ENCODE measurements at regions not wholly inside any gene's neighbourhood (a gene's known extent, or its start where the extent isn't known, plus 50 kb on each side); places are given as distances from the start of the nearest gene placed in this dataset.

- Histone ChIP-seq H3K4me3 (ENCODE audit: low read length) (no peak overlapping the region), H3K36me3 (ENCODE audit: insufficient read depth, low read length) (no peaks in the 10 kb centered on the region), H3K9me3 (ENCODE audit: low read length) (no peaks in the 10 kb centered on the region), H3K27ac (ENCODE audit: low read depth, low read length) (no peak overlapping the region), H3K27me3 (ENCODE audit: insufficient read depth, low read length, poor library complexity, severe bottlenecking) (no peaks in the 10 kb centered on the region), H3K4me1 (ENCODE audit: insufficient read depth, low read length) (no peaks in the 10 kb centered on the region)
- H3K27me3 Mint-ChIP-seq, result peaks cover 20 to 31% of the 10 kb centered on the region in 2 donors
- peaks cover 0 to 11% (median 6%) of the 10 kb centered on the region in 5 donors for H3K9me3 Mint-ChIP-seq
- H3K4me3 Mint-ChIP-seq, result no peak overlapping the region
- H3K36me3 Mint-ChIP-seq, result no peaks in the 10 kb centered on the region
- H3K4me1 Mint-ChIP-seq, result no peaks in the 10 kb centered on the region
- POLR2A ChIA-PET, result no interaction called here
- CTCF ChIA-PET, result interaction anchor here (0.6 kb wide), 1 partner anchor 1122 kb away, joined by 3 read pairs; no protein-coding TSS in a partner anchor
- no peak overlapping the region for H3K27ac Mint-ChIP-seq
- DNase-seq, result no peak
Observed at GRCh38 chr6:1510239-1510638, 99.5 kb upstream of the FOXC1 start.

GRCh38 chr6:1513215-1513780, 96.4 kb upstream of the FOXC1 start:
- H3K4me1 ChIP-seq (ENCODE audit: insufficient read depth, low read length), result no peaks in the 10 kb centered on the region
- no peak overlapping the region for H3K4me3 ChIP-seq (ENCODE audit: low read length)
- peak overlapping the region in 1 of 8 donors; percentile 40 for H3K27ac Mint-ChIP-seq

GRCh38 chr6:1514078-1514477, 95.6 kb upstream of the FOXC1 start:
- Histone ChIP-seq H3K4me1 (ENCODE audit: insufficient read depth, low read length) (no peaks in the 10 kb centered on the region), H3K27me3 (ENCODE audit: insufficient read depth, low read length, poor library complexity, severe bottlenecking) (no peaks in the 10 kb centered on the region), H3K9me3 (ENCODE audit: low read length) (no peaks in the 10 kb centered on the region), H3K27ac (ENCODE audit: low read depth, low read length) (no peak overlapping the region), H3K36me3 (ENCODE audit: insufficient read depth, low read length) (no peaks in the 10 kb centered on the region), H3K4me3 (ENCODE audit: low read length) (no peak overlapping the region)
- Mint-ChIP-seq H3K9me3 (peaks cover 0 to 10% (median 5%) of the 10 kb centered on the region in 5 donors), H3K4me1 (no peaks in the 10 kb centered on the region), H3K27ac (no peak overlapping the region), H3K27me3 (peaks cover 8 to 26% of the 10 kb centered on the region in 2 donors), H3K36me3 (no peaks in the 10 kb centered on the region), H3K4me3 (no peak overlapping the region)
- ChIA-PET CTCF (interaction anchor here (1.0 kb wide), 1 partner anchor 83 kb away, joined by 3 read pairs; no protein-coding TSS in a partner anchor), POLR2A (no interaction called here)
- DNase-seq, result no peak

More at GRCh38 chr6:1513215-1513780, 96.4 kb upstream of the FOXC1 start:
- Histone ChIP-seq H3K9me3 (ENCODE audit: low read length) (no peaks in the 10 kb centered on the region), H3K27me3 (ENCODE audit: insufficient read depth, low read length, poor library complexity, severe bottlenecking) (no peaks in the 10 kb centered on the region), H3K27ac (ENCODE audit: low read depth, low read length) (no peak overlapping the region), H3K36me3 (ENCODE audit: insufficient read depth, low read length) (no peaks in the 10 kb centered on the region)
- DNase-seq, result no peak
- Mint-ChIP-seq H3K4me3 (no peak overlapping the region), H3K9me3 (peaks cover 0 to 11% (median 6%) of the 10 kb centered on the region in 5 donors), H3K36me3 (no peaks in the 10 kb centered on the region), H3K27me3 (peaks cover 14 to 26% of the 10 kb centered on the region in 2 donors), H3K4me1 (no peaks in the 10 kb centered on the region)
- CTCF ChIA-PET, result interaction anchor here (1.0 to 1.1 kb wide), 2 partner anchors 10 to 84 kb away, joined by 3 to 4 read pairs; no protein-coding TSS in a partner anchor
- POLR2A ChIA-PET, result no interaction called here

GRCh38 chr6:1515280-1515679, 94.4 kb upstream of the FOXC1 start:
- H3K4me1 ChIP-seq (ENCODE audit: insufficient read depth, low read length), result no peaks in the 10 kb centered on the region
- no peak overlapping the region for H3K27ac Mint-ChIP-seq
- H3K4me1 Mint-ChIP-seq, result no peaks in the 10 kb centered on the region
- no peaks in the 10 kb centered on the region for H3K36me3 ChIP-seq (ENCODE audit: insufficient read depth, low read length)
- no peak for DNase-seq
- peaks cover 0 to 1% (median 0%) of the 10 kb centered on the region in 5 donors for H3K9me3 Mint-ChIP-seq
- H3K27me3 Mint-ChIP-seq, result peaks cover 7 to 28% of the 10 kb centered on the region in 2 donors
- H3K4me3 Mint-ChIP-seq, result no peak overlapping the region
- no peaks in the 10 kb centered on the region for H3K9me3 ChIP-seq (ENCODE audit: low read length)
- no peak overlapping the region for H3K4me3 ChIP-seq (ENCODE audit: low read length)
- H3K27ac ChIP-seq (ENCODE audit: low read depth, low read length), result no peak overlapping the region
- no peaks in the 10 kb centered on the region for H3K27me3 ChIP-seq (ENCODE audit: insufficient read depth, low read length, poor library complexity, severe bottlenecking)
- POLR2A ChIA-PET, result no interaction called here
- CTCF ChIA-PET, result no interaction called here
- H3K36me3 Mint-ChIP-seq, result no peaks in the 10 kb centered on the region

- no peaks in the 10 kb centered on the region for H3K4me1 ChIP-seq (ENCODE audit: insufficient read depth, low read length)
- no peaks in the 10 kb centered on the region for H3K4me1 Mint-ChIP-seq
- POLR2A ChIA-PET, result no interaction called here
- no peak for DNase-seq
- no peaks in the 10 kb centered on the region for H3K9me3 ChIP-seq (ENCODE audit: low read length)
- no peak overlapping the region for H3K4me3 Mint-ChIP-seq
- H3K27me3 ChIP-seq (ENCODE audit: insufficient read depth, low read length, poor library complexity, severe bottlenecking), result no peaks in the 10 kb centered on the region
- no peak overlapping the region for H3K27ac Mint-ChIP-seq
- no peak overlapping the region for H3K27ac ChIP-seq (ENCODE audit: low read depth, low read length)
- CTCF ChIA-PET, result no interaction called here
- H3K27me3 Mint-ChIP-seq, result peaks cover 7 to 31% of the 10 kb centered on the region in 2 donors
- no peaks in the 10 kb centered on the region for H3K36me3 ChIP-seq (ENCODE audit: insufficient read depth, low read length)
- H3K36me3 Mint-ChIP-seq, result no peaks in the 10 kb centered on the region
- H3K4me3 ChIP-seq (ENCODE audit: low read length), result no peak overlapping the region
- peaks cover 0 to 1% (median 0%) of the 10 kb centered on the region in 5 donors for H3K9me3 Mint-ChIP-seq
Observed at GRCh38 chr6:1515781-1516180, 93.9 kb upstream of the FOXC1 start.

- ChIA-PET CTCF (no interaction called here), POLR2A (no interaction called here)
- Histone ChIP-seq H3K36me3 (ENCODE audit: insufficient read depth, low read length) (no peaks in the 10 kb centered on the region), H3K9me3 (ENCODE audit: low read length) (no peaks in the 10 kb centered on the region), H3K4me1 (ENCODE audit: insufficient read depth, low read length) (no peaks in the 10 kb centered on the region), H3K4me3 (ENCODE audit: low read length) (no peak overlapping the region), H3K27ac (ENCODE audit: low read depth, low read length) (no peak overlapping the region), H3K27me3 (ENCODE audit: insufficient read depth, low read length, poor library complexity, severe bottlenecking) (no peaks in the 10 kb centered on the region)
- DNase-seq, result no peak
- Mint-ChIP-seq H3K36me3 (no peaks in the 10 kb centered on the region), H3K27ac (peak overlapping the region in 1 of 8 donors; percentile 30), H3K27me3 (peaks cover 11 to 31% of the 10 kb centered on the region in 2 donors), H3K4me3 (no peak overlapping the region), H3K4me1 (no peaks in the 10 kb centered on the region), H3K9me3 (no peaks in the 10 kb centered on the region)
Observed at GRCh38 chr6:1516742-1517520, 92.8 kb upstream of the FOXC1 start.

- no peak overlapping the region for H3K27ac Mint-ChIP-seq
- ChIA-PET POLR2A (no interaction called here), CTCF (no interaction called here)
- no peaks in the 10 kb centered on the region for H3K36me3 Mint-ChIP-seq
- Histone ChIP-seq H3K27me3 (ENCODE audit: insufficient read depth, low read length, poor library complexity, severe bottlenecking) (no peaks in the 10 kb centered on the region), H3K4me3 (ENCODE audit: low read length) (no peak overlapping the region), H3K36me3 (ENCODE audit: insufficient read depth, low read length) (no peaks in the 10 kb centered on the region), H3K27ac (ENCODE audit: low read depth, low read length) (no peak overlapping the region), H3K9me3 (ENCODE audit: low read length) (no peaks in the 10 kb centered on the region), H3K4me1 (ENCODE audit: insufficient read depth, low read length) (peaks cover 3% of the 10 kb centered on the region)
- H3K9me3 Mint-ChIP-seq, result peaks cover 0 to 4% (median 0%) of the 10 kb centered on the region in 5 donors
- H3K27me3 Mint-ChIP-seq, result peaks cover 11 to 31% of the 10 kb centered on the region in 2 donors
- H3K4me3 Mint-ChIP-seq, result no peak overlapping the region
- no peak for DNase-seq
- peaks cover 0 to under 1% (median 0%) of the 10 kb centered on the region in 3 donors for H3K4me1 Mint-ChIP-seq
Observed at GRCh38 chr6:1518855-1519254, 90.9 kb upstream of the FOXC1 start.

- H3K36me3 Mint-ChIP-seq, result no peaks in the 10 kb centered on the region
- Histone ChIP-seq H3K27ac (ENCODE audit: low read depth, low read length) (no peak overlapping the region), H3K9me3 (ENCODE audit: low read length) (no peaks in the 10 kb centered on the region), H3K36me3 (ENCODE audit: insufficient read depth, low read length) (no peaks in the 10 kb centered on the region), H3K4me3 (ENCODE audit: low read length) (no peak overlapping the region), H3K27me3 (ENCODE audit: insufficient read depth, low read length, poor library complexity, severe bottlenecking) (no peaks in the 10 kb centered on the region), H3K4me1 (ENCODE audit: insufficient read depth, low read length) (peaks cover 11% of the 10 kb centered on the region)
- DNase-seq, result no peak
- ChIA-PET CTCF (no interaction called here), POLR2A (no interaction called here)
- no peak overlapping the region for H3K27ac Mint-ChIP-seq
- peaks cover 11 to 32% of the 10 kb centered on the region in 2 donors for H3K27me3 Mint-ChIP-seq
- H3K4me1 Mint-ChIP-seq, result peaks cover 5 to 8% (median 7%) of the 10 kb centered on the region in 3 donors
- H3K4me3 Mint-ChIP-seq, result no peak overlapping the region
- H3K9me3 Mint-ChIP-seq, result peaks cover 0 to 4% (median 0%) of the 10 kb centered on the region in 5 donors
Observed at GRCh38 chr6:1519597-1519996, 90.1 kb upstream of the FOXC1 start.
